Fibroblast of peridontal ligament (primary cell): ENCODE measurements at regions not wholly inside any gene's neighbourhood (a gene's known extent, or its start where the extent isn't known, plus 50 kb on each side); places are given as distances from the start of the nearest gene placed in this dataset.
"Not testable (repeated sequence)": the region's sequence is repeated elsewhere in the genome, so short reads cannot be mapped to it uniquely, and the experiment has no call there.

ENCODE experiments used
- DNase-seq: peaks from one replicate; pipeline ENCODE4 v3.0.0-alpha.2; 2010; ENCODE audit errors: extremely low read depth

DNA sequence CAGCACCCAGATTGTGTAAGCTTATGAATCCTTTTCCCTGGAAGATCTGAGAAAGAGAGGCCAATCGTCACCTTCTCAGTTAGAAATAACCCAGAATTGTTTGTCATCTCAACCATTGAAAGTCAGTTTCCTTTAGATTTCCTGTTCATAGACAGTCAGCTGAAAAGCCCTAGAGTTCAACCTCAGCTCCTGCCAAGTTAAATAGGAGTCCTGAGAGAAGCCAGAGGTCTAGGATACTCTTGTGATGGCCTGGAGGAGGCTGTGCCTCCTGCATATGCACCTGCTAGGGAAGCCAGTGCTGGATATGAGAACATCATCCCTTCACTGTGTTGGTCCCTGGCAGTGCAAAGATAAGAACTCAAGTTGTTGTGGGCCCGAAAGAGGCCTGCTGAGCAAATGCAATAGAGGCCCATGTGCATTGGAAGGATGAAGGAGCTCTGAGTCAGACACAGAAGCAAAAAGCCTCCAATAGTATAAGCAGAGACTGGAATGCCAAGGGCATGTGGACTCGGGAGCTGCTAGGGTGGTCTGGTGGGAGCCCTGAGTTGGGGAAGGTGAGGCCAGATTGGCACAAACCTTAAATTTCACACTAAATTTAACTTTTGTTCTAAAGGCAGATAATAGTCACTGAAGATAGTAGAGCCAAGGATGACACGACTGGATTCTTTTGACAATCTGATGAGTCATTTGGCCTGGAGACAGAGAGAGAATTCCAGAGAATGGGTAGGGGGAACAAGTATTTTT, 520.9 kb upstream of the CDH5 start:
- DNase-seq: peak; percentile 4

GRCh38 chr16:65843941-65844340, 522.5 kb upstream of the CDH5 start:
- DNase-seq: no peak

DNA sequence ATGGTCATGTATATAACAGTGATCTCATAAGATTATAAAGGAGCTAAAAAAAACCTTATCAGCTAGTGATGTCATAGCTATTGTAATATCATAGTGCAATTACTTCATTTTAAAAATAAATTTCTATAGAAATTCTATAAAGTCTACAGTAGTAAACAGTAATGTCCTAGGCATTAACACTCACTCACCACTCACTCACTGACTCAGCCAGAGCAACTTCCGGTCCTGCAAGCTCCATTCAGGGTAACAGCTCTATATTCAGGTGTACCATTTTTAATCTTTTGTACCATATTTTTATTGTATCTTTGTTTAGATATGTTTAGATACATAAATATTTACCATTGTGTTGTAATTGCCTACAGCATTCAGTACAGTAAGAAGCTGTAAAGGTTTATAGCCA, 524.4 kb upstream of the CDH5 start:
- no peak for DNase-seq

GRCh38 chr16:65838001-65838400, 528.5 kb upstream of the CDH5 start:
- DNase-seq: no peak

- no peak for DNase-seq
Measured at GRCh38 chr16:65837464-65837863, 529.0 kb upstream of the CDH5 start.

DNA sequence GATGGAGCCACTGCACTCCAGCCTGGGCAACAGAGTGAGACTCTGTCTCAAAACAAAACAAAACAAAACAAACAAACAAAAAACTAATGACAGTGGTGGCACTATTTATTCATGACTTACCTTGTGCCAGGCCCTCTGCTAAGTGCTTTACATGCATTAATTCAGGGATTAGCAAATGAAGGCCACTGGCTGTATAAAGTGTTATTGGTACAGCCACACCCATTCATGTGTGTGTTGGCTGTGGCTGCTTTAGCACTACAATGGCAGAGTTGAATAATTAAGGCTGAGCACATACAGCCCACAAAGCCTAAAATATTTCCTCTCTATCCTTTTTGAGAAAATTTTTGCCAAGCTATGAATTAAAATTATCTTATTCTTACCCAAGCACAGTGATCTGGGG, 531.8 kb upstream of the CDH5 start:
- DNase-seq: no peak

- peak; percentile 86 for DNase-seq
Measured at GRCh38 chr16:65833171-65833871, 533.2 kb upstream of the CDH5 start.

DNA sequence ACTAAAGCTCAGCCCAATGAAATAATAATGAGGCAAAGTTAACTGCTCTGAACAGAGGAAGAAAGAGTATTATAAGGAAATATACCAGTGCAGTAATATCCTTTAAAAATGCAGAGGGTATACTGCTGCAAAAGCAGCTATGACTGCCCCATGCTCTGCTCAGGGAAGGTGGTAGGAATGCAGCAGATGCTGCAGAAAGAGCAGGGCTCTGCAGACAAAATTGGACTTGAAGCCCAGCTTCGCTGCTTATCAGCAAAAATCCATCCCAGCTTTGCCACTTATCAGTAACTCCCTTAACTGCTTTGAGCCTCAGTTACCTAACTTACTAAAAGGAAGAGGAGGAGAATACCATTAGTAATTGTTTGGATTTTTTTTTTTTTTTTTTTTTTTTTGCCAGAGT, 533.8 kb upstream of the CDH5 start:
- no peak for DNase-seq

GRCh38 chr16:65831903-65832666, 534.4 kb upstream of the CDH5 start:
- DNase-seq: no peak

DNA sequence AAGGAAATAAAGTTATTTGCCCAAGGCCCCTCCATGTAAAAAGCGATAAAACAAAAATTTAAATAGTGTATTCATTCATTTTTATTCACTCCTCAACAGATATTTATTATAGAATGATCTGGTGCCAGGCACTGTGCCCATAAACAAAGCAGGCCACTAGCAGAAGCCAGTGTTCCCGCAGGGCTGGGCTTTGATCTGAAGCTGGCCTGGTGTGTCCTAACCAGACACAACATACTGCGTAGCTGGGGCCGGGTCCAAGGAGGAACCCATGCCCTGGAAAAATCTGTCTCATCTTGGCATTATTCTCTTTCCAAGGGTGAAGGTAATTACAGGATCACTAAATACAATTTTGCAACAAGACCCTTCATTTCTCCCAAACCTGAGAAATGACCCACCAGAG, 537.4 kb upstream of the CDH5 start:
- DNase-seq: no peak

- DNase-seq: no peak
Measured at GRCh38 chr16:65828296-65828695, 538.2 kb upstream of the CDH5 start.

DNA sequence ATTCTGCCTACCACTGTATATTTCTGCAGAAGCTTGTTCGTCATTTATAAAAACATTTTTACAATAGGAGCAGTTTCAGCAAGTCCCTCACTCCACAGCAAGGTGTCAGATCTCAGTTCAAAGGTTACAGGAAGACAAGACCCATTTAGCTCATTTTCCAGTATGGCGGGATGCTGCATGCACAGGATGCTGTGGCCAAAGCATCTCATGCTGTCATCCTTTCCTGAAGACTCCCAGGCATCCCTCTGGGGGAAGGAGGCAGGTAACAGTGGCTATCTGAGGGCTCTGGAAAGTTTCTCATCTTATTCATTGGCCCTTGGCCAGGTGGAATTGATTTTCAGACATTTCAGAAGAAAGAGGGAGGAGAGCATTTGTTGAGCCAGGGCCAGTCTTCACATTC, 539.3 kb upstream of the CDH5 start:
- DNase-seq: no peak

GRCh38 chr16:65825191-65825856, 541.2 kb upstream of the CDH5 start:
- no peak for DNase-seq

DNA sequence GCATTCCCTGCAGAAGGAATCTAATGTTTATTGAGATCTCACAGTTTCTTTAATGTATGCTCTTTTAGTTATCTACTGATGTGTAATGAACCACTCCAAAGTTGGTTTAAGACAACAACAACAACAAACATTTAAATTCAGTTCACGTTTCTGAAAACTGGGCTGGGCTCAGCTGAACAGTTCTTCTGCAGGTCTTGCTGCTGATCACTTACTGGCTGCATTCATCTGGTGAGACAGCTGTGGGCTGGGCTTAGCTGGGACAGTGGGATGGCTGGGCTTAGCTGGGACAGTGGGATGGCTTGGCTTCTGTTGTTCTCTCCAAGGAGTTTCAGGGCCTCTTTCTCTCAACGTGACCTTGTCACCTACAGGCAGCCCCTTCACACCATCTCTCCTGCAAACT, 544.3 kb upstream of the CDH5 start:
- no peak for DNase-seq

- no peak for DNase-seq
Measured at GRCh38 chr16:65819136-65819898, 547.2 kb upstream of the CDH5 start.

- DNase-seq: no peak
Measured at GRCh38 chr16:65817799-65818198, 548.7 kb upstream of the CDH5 start.

- DNase-seq: no peak
Measured at GRCh38 chr16:65817066-65817465, 549.4 kb upstream of the CDH5 start.

DNA sequence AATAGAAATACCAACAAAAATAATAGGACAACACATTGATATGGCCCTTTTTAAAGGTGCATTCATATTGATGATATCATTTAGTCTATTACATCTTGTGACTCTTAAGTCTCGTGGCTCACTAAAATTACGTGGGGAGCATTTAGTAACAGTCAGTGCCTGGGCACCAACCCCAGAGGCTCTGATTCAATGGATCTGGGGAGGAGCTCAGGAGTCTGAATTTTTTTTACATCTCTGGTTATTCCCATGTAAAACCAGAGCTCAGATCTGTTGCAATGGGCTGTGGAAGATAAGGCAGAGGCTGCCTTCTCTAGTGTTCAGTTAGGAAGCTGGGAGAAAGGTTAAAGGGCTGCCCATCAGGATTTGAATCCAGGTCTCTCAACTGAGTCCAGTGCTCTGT, 549.9 kb upstream of the CDH5 start:
- peak; percentile 20 for DNase-seq

DNA sequence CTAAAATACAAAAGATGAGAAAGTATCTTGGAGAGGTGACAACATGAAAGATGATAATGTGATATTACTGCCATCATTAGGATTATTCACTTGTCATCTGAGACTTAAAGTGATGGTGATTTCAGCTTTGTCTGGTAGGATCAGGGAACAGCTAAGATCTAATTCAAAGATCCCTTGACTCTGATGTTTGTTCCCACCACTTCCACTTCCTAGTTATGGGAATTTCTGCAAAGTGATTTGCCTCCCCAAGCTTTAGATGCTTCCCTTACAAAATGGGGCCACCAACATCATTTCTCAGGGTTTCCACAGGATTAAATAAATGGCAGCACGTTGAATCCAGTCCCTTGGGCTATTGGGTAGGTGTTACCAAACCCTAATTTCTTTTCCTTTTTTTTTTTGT, 550.8 kb upstream of the CDH5 start:
- DNase-seq: no peak

DNA sequence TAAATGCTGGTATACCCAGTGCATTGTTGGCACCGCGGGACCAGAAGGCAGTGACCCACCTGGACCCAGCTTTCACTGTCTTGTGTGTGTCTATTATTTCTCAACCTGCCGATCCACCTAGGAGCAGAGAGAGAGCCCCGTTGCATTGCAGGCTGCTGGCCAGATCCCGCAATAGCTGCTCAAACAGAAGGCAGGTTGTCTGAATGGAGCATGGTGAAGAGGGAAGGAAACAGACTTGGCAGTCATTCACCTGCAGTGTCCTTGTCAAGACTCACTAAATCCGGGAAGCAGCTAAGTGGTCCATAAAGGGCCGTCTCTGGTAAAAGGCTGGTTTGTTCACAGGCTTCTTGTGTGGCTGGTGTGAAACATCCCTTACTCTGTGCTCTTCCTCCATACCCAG, 552.6 kb upstream of the CDH5 start:
- not testable (repeated sequence) for DNase-seq

GRCh38 chr16:65809627-65810026, 556.9 kb upstream of the CDH5 start:
- DNase-seq: no peak

DNA sequence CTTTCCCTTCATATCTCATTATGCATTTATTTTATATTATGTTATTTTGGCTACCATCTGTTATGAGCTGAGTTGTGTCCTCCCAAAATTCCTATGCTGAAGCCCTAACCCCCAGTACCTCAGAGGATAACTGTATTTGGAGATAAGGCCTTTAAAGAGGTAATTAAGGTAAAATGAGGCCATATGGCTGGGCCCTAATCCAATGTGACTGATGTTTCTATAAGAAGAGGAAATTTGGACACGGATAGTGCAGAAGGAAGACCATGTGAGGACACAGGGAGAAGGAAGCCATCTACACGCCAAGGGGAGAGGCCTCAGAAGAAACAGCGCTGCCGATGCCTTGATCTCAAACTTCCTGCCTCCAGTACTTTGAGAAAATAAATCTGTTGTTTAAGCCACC, 557.7 kb upstream of the CDH5 start:
- no peak for DNase-seq
